Neural progenitor cell (in vitro differentiated cells): ENCODE measurements at regions not wholly inside any gene's neighbourhood (a gene's known extent, or its start where the extent isn't known, plus 50 kb on each side); places are given as distances from the start of the nearest gene placed in this dataset.

Source experiments
- CTCF ChIP-seq: fragments of 200-600 bp; sonication (generic); IDR thresholded peaks from 2 replicates; pipeline ENCODE4 v1.5.1; 2017; ENCODE audit warnings: antibody characterized with exemption, mild to moderate bottlenecking
- EZH2phosphoT487 ChIP-seq: fragments of 200-600 bp; sonication (generic); IDR thresholded peaks from 2 replicates; pipeline ENCODE4 v1.6.1; 2017; ENCODE audit warnings: antibody characterized with exemption

- TF ChIP-seq CTCF (no peak), EZH2phosphoT487 (no peak)
These were observed 423.9 kb upstream of the MAF start for GRCh38 chr16:80024443-80024842.
